SHP77 (cell line): ENCODE measurements at regions not wholly inside any gene's neighbourhood (a gene's known extent, or its start where the extent isn't known, plus 50 kb on each side); places are given as distances from the start of the nearest gene placed in this dataset.

Experiments
- DNase-seq, 2 experiments: peaks; one replicate each; lab custom pipeline; 2025; lab: John Stamatoyannopoulos, UW

DNA sequence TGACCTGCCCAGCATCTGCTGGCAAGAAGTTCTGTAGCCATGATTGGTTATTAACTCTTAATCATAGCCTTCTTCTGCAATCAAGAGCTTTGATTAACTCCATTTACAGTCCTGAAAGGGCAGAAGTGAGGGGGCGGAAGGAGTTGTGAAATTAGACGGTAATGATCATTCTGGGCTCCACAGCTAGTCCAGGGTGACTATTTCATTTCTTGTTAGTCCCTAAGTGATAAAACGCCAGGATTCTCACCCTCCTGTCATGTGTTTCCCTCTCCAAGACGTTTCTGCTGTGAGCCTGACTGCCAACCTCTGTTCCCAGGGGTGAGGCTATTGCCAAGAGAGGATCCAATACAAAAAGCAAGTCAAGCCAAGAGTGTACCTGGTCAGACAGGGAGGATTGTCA, 155.9 kb upstream of the IPO5 start:
- DNase-seq, result no peak

DNA sequence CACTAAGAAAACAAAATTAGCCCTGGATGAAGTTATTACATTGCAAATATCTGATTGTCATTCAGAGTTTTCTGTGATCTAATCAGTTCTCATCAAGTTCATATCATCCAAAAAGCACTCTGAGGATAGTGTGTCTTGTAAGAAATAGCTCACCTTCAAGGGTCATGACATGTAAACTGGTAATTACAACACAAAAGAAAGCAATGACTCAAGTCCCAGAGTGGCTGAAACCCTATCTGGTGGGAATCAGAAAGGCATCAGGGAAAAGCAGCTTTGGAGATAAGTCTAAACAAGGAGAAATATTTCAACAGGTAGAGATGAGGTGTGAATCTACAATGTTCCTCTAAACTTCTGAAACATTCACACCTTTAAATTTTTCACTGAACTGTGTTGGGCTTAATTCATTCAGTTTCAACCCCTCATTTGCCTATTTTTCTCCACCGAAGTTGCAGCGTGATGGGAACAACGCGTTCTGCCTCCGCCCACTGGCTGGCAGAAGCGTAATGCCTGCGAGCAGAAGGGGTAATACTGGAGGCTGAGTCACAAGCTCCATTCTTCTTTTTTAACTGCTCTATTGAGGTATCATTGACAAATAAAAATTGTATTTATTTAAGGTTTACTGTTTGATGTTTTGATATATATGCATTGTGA, 155.2 kb upstream of the IPO5 start:
- no peak for DNase-seq

DNA sequence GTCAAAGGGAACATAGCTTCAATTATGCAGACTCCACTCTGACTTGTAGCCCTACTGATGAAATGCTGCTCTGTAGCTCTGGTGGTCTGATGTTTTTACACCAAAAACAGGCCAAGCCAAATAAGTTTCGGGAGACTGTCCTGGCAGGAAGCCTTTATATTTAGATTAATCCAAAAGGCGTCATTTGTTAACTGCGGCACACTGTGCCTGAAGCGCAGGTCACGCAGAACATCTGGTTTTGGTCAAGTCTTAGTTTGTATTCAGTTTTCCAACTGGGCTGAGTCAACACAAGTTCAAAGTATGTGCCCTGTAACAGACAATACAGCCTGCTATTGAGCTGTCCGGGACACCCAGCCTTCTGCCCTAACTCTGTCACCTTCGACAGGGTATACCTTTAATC, 154.6 kb upstream of the IPO5 start:
- DNase-seq, result no peak

DNA sequence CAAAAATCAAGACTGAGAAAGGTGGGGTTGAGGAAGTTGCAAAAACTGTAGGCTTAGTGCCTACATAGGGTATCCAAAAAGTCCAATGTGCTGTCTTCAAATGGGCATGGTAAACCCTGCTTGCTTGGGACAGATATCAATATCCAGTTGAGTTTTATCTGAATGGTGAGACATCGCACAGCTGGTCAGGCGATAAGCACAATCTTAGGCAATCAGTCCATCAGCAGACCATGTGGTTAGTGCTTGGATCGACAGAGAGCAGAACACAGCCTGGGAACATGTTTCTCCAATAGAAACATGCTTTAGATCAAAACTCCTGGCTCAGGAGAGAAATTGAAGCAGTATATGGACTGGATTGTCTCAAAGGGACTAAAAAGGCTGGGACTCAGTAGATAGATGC, 151.3 kb upstream of the IPO5 start:
- no peak for DNase-seq

DNA sequence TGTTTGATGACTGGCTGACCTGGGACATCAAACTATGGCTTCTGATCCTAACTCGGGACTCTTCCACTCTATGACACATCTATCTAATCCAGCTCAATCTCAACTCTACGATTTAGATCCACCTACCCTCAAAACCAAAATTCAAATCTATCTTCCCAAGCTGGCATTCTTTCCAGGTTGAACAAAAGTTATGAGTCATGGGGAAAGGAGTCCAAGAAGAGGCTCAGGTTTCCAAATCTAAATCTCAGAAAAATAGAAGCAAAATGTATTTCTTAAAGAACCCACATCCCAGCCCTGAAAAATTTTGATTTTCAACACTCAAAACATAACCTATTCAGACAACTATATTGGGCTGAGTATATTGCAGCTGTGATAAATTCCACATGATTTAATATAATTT, 143.9 kb upstream of the IPO5 start:
- no peak for DNase-seq

DNA sequence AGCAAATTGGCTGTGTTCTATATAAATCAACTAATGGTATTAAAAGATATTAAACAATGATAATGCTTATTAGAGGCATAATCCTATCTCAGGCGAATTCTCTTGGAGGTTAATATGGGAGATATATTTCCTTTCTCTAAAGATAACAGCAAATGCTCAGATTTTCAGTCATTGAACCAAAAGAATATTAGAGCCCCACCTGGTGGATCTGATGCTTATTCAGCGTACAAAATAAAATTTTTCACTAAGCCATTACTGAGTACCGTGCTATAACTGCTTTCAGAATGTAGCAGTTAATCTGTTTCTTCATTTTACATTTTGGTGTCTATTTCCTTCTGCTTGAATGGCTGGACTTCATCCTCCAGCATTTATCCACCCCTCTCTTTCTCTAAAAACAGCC, 143.3 kb upstream of the IPO5 start:
- DNase-seq, result peak; percentile 40 to 48

DNA sequence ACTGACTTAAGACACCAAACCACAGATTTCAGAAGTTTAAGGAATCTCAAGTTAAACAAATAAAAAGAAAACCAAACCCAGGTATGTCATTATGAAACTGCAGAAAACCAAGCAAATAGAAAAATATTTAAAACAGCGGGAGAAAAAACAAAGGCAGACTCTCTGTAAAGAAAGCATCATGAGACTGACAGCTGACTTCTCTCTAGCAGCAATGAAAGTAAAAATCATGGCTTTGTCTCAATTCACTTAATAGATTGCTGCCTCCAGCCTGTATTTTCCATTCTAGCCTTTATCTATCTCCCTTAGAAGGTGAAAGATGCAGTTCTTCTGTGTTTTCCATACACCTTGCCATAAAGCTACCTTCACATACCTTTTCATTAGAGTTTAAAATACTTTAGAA, 131.1 kb upstream of the IPO5 start:
- DNase-seq, result no peak

DNA sequence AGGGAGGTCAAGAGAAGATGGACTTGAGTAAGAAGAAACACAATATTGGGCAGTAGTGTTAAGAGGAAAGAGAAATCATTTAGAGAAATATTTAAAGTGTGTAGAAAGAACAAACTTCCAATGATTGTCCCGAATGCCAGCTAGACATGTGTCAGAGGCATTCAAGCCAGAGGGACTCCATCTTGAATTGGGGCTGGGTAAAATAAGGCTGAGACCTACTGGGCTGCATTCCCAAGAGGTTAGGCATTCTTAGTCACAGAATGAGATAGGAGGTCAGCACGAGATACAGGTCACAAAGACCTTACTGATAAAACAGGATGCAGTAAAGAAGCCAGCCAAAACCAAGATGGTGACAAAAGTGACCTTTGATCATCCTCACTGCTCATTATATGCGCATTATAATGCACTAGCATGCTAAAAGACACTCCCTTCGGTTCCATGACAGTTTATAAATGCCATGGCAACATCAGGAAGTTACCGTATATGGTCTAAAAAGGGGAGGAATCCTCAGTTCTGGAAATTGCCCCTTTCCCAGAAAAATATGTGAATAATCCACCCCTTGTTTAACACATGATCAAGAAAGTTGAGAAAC, 127.0 kb upstream of the IPO5 start:
- DNase-seq, result no peak

DNA sequence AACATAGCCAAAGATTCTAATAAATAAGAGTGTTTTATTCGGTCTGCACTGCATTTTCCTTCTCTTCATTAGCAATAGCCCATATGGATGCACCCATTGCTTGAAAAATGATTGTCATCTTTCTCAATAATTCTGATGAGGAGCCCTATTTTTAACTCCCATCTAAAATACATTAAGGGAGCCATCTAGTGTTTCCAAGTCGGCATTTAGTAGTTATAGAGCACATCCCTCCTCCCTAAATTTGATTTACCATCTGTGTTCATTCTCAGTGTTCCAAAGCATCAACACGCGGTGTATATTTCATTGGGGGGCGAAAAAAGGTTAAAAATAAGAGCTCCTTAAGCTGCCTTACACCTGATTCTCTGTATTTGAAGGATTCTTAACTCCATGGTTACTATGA, 119.2 kb upstream of the IPO5 start:
- DNase-seq, result no peak

DNA sequence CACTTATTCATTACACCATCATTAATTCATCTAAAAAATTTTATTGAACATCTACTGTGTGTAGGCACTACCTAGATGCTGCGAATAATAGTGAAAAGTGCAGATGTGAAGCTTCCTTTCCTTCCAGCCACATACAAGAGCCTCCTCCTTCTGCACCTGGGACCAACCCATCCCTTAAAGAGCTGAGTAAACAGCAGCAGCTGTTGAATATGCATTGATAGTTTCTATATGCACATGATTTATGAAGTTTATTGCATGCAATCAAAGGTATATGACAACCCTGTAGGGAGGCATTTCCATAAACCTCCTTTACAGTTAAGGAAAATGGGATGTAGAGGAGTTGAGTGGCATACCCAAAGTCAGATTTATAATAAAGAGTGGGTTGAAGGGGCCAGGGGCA, 110.3 kb upstream of the IPO5 start:
- DNase-seq, result peak in 1 of 2 experiments; percentile 66

DNA sequence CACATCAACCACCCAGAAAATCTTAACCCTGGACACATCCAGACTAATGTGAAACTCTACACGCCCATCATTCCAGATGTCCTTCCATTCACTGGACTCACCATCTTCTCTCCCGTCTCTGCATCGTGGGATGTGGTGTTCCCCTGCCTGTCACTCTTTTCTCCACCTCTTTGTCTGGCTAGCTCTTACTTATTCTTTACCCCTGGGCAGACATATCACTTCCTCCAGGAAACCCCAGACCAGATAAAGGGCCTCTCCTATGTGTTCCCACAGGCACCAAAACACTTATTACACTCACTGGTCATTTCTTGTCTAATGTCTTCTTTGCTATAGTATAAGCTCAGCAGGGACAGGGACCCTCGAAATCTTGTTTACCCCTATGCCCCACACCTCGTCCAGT, 109.3 kb upstream of the IPO5 start:
- no peak for DNase-seq

DNA sequence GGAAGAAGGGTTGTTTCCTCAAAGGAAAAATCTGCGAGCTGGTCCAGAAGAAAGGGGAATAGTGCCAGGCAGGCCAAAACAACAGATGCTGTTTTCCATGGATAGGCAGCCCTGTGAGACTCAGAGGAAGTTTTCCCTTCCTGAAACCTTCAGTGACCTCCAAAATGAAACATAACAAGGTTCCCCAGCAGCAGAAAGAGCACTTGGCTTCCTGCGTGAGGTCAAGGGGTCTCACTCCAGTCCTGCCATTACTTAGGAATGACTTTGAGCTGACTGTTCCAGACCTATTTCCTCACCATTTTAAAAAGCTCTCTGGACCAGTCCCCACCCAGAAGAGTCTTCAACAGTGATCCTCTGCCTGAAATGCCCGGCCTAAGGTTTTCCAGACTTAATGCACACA, 104.6 kb upstream of the IPO5 start:
- DNase-seq, result no peak

DNA sequence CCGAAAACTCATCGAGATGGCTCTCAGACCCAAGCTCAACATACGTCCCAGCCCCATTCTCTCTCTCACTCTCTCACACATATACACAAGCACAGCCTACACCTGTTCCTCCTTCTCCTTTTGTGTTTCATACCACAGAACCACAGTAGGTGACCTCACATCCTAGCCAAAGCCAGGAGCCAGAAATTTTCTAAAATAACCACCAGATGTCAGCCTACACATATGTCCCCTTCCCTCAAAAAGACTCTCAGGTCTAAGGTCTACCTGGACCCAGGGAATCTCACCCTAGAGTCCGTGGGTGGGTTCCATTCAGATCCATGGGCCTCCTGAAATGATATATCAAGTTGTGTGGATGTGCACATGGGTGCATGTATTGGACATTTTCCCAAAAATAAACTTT, 104.2 kb upstream of the IPO5 start:
- peak; percentile 60 to 67 for DNase-seq

DNA sequence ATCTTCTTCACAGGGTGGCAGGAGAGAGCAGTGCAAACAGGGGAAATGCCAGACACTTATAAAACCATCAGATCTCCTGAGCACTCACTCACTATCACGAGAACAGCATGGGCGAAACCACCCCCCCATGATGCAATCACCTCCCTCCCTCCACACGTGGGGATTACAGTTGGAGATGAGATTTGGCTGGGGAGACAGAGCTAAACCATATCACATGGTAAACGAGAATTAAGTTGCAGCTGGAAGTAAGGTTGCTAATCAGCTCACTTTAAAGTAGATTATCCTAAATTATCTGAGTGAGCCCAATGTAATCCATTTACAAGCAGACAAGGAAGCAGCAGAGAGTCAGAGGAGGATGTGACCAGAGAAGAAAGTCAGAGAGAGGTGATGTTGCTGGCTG, 102.2 kb upstream of the IPO5 start:
- DNase-seq, result no peak

DNA sequence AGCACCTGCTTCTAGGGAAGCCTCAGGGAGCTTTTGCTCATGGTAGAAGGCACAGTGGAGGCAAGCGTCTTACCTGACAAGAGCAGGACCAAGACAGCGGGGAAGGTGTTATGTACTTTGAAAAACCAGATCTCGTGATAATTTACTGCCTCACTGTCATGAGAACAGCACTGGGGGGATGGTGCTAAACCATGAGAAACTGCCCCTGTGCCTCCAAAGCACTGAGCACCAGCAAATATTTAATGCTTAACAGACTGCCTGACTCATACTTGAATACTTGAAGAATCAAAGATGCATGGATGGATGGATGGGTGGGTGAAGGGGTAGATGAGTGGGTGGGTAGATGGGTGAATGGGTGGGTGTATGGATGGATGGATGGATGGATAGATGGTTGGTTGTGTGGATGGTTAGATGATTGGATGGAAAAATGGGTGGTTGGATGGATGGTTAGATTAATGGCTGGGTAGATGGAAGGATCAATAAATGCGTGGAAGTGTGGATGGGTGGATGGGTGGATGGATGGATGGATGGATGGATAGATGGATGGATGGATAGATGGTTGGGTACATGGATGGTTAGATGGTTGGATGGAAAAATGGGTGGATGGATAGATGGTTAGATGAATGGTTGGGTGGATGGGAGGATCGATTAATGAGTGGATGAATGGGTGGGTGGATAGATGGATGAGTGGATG, 101.1 kb upstream of the IPO5 start:
- DNase-seq, result no peak

DNA sequence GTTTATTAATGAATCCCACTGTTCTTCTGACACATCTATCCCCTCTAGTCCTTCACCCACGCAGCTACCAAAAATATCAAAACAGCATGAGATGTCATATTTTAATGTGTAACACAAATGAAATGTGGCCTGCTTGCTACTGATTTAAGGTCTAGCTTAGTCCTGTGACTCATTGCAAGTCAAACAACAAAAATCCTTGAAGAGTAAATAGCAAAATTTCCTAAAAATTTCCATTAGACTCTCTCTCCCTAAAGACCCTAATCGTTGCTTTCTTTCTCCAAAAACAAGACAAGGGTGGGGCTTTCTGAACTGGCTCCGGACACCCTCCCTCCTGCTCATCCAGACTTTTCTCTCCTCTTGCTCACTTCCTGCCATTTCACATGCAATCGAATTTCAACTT, 99.9 kb upstream of the IPO5 start:
- DNase-seq, result no peak

DNA sequence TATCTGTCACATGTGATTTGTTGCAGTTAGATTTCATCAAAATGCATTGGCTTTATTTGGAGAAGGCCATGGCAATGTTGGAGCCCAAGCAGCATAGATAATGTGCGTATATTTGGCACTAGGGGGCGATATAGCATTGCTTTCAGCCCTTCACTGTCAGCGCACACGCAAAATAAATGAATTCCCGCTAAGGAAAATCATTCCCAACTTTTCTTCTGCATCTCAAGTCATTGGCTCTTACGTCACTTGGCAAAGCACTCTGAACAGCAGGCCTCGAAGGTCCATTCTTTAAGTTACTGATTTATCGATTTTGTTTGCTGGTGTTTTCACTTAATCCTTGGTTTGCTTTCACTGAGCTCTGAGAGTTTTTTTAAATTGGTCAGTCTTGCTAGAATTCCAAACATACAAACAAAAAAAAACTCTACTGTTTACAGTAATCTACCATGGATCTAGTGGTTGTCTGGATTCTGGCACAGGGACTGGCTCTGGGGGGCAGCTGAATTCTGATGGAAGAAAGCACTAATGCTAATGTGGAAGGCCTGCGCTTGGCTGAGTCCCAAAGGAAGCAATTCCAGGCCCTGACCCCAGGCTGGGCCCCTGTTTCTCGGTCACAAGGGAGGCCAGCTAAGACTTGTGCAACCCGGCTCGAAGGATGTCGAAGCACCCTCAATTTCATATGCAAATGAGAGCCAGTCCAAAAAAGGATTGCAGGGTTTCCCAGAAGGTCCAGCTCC, 97.7 kb upstream of the IPO5 start:
- DNase-seq, result peak; percentile 83 to 88

DNA sequence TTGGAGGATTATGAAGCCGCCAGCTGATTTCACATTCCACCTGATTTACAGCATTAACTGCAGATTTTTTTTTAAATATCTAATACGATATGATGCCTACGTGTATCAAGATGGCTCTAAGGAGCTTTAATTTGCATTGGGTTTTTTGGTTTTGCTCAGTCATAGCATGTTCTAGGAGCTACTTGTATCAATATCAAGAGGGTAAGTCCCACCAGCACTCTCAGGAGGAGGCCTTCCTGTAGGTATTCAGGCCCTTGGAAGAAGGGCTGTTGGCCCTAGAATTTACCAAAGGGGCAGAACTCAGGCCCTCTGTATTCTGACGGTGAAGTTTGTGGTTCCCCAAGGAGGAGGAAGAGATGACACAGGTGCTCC, 97.2 kb upstream of the IPO5 start:
- DNase-seq, result no peak

DNA sequence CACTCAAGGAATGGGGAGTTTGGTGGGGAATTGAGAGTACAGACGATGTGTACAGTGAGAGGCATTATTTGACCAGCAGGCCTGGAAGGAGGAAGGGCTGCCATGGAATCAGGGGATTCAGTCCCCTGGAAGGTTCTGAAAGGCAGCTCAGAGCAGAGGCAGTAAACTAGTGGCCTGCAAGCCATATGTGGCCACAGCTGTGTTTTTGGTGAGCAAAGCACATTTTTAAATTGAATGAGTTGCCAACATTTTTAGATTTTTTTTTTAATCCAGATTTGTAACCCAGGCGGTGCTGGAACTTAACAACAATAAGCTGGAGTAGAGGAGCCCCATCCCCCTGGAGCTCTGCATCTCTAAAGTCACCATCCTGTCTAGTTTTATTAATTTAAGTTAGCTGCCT, 95.3 kb upstream of the IPO5 start:
- DNase-seq, result no peak

DNA sequence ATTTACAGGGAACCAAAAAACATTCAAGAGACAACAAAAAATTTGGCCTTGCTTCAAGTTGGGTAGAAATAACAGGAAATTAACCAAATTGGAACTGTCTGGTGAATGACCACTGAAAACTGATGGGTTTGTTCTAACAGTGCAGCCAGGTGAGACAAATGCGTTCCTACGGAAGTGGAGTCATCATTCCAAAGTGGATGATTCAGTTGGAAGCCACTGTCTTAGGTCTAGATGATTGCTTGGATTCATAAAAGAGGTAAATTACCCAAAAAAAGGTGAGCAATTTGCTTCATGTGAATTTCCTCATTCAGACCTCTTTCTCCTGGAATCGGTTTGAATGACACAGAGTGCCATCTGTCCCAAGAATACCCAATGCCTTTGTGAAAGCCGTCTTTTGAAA, 87.1 kb upstream of the IPO5 start:
- no peak for DNase-seq

DNA sequence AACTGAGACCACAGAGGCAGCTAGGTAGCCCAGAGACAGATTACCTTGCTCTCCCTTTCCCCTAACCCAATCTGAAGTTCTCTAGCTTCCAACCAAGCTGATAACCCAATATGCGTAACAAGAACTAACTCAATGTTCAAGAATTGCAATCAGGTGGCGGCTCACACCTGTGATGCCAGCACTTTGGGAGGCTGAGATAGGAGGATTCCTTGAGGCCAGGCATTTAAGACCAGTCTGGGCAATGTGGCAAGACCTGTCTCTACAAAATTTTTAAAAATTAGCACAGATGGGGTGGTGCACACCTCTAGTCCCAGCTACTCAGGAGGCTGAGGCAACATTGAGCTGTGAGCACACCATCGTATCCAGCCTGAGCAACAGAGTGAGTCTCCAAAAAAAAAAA, 86.7 kb upstream of the IPO5 start:
- DNase-seq, result no peak

DNA sequence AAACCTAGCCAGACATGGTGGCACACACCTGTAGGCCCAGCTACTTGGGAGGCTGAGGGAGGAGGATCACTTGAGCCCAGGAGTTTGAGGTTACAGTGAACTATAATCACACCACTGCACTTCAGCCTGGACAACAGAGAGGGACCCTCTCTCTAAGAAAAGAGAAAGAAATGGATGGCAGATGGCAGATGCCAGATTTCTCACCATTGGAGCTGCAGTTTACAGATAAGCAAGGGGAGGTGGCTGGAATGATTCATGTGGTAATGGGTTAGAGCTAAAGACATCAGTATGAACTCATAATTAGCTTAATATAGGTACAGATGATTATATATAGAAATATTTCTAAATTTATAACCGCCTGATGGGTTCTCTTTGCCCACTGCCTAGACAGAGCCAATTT, 80.1 kb upstream of the IPO5 start:
- no peak for DNase-seq

DNA sequence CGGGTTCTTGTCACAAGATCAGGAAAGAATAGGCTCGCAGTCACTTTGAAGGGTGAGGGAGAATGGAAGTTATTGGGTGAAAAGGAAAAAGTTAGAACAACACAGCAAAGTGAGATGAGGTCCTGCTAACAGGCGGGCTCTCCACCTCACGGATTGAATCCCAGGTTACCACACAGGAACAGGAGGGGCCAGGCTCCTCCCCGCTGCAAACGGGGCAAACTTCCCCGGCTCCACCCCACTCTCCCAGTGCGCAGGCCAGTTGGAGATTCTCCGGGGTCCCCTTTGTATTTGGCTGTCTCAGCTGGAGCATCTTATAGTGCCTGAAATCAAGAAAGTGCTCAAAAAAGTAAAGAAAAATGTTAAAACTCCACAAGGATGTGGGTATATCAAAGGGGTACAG, 78.3 kb upstream of the IPO5 start:
- DNase-seq, result no peak
